Central memory CD8-positive, alpha-beta T cell (primary cell): ENCODE measurements at regions not wholly inside any gene's neighbourhood (a gene's known extent, or its start where the extent isn't known, plus 50 kb on each side); places are given as distances from the start of the nearest gene placed in this dataset.

ENCODE experiments used
- ATAC-seq: fragments of 150-1000 bp; cut with Tn5 transposase; replicated peaks from 2 replicates; pipeline ENCODE4 v1.10.0; 2022; ENCODE audit warnings: mild to moderate bottlenecking, moderate FRiP score, moderate number of reproducible peaks; ENCODE audit not compliant: poor library complexity, severe bottlenecking; ENCODE audit errors: extremely low read depth
- DNase-seq, 2 donors: peaks; one replicate each; pipeline ENCODE4 v3.0.0; 2021; ENCODE audit warnings: low spot score in 2 of 2
- H3K27ac Mint-ChIP-seq: one replicate; pipeline ENCODE4 v1.8.0; 2022; ENCODE audit warnings: low read depth, mild to moderate bottlenecking, moderate library complexity, mixed read lengths
- H3K27me3 Mint-ChIP-seq: one replicate; pipeline ENCODE4 v1.8.0; 2022; ENCODE audit warnings: mixed read lengths
- H3K36me3 Mint-ChIP-seq: one replicate; pipeline ENCODE4 v1.8.0; 2022; ENCODE audit warnings: mild to moderate bottlenecking, moderate library complexity, mixed read lengths; ENCODE audit not compliant: insufficient read depth
- H3K4me1 Mint-ChIP-seq: one replicate; pipeline ENCODE4 v1.8.0; 2022; ENCODE audit warnings: mixed read lengths
- H3K4me3 Mint-ChIP-seq: one replicate; pipeline ENCODE4 v1.8.0; 2022; ENCODE audit warnings: mild to moderate bottlenecking, moderate library complexity, mixed read lengths
- H3K9me3 Mint-ChIP-seq: one replicate; pipeline ENCODE4 v1.8.0; 2022; ENCODE audit warnings: mixed read lengths

DNA sequence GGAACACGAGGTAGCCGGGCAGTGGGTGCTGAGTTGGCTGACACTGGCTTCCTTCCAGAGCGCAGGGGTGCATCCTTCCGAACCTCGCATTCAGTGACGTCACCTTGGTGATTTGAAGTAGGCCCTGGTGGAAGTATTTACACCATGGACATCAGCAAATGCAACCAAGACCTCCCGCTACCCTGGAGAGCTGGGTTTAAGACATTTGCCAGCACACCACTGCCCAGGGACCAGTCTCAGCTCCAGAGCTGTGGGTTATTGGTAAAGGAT, 106.4 kb upstream of the GPR26 start:
- H3K27ac Mint-ChIP-seq: no peak overlapping the region
- DNase-seq (no peak), ATAC-seq (no peak)
- no peak overlapping the region for H3K4me3 Mint-ChIP-seq
- H3K9me3 Mint-ChIP-seq: no peaks in the 10 kb centered on the region
- H3K27me3 Mint-ChIP-seq: peaks cover 25% of the 10 kb centered on the region
- H3K4me1 Mint-ChIP-seq: peaks cover 5% of the 10 kb centered on the region
- peaks cover 3% of the 10 kb centered on the region for H3K36me3 Mint-ChIP-seq

DNA sequence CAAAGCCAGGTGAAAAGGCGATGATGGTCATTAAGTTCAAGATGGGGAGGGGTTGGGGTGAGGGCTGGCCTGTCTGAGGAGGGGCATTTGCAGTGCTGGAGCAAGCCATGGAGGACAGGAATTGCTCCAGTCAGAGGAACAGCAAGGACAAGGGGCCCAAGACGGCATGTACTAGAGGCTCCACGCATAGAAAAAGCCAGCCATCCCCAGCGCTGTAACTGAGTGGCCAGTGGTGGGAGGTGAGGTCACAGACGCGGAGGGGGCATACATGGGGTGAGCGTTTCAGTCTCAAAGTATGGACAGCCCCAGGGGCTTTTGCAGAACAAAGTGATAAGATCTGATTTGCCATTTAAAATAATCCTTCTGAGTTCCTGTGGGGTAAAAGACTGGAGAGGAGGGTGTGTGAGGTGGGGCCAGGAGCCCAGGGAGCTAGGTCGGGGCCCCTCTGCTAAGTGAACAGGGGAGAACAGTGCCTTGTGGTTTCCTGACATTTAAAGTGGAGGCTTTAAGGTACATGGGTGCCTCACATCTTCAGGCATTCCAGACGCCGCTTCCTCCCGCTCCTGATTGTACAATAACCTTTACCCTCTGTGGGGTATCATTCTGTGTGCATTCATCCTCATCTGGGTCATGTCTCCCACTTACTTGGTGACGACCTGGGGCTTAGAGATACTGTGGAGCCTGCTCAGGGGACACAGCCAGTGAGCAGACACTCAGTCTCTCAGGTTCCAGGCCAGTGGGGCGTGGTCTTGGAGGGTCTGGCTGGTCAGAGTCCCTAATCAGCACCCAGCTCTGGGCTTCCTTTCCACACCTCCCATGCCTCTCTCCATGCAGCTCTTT, 105.6 kb upstream of the GPR26 start:
- H3K4me1 Mint-ChIP-seq: peaks cover 5% of the 10 kb centered on the region
- no peaks in the 10 kb centered on the region for H3K9me3 Mint-ChIP-seq
- peaks cover 3% of the 10 kb centered on the region for H3K36me3 Mint-ChIP-seq
- ATAC-seq (no peak), DNase-seq (no peak)
- H3K27me3 Mint-ChIP-seq: peaks cover 25% of the 10 kb centered on the region
- H3K27ac Mint-ChIP-seq: no peak overlapping the region
- no peak overlapping the region for H3K4me3 Mint-ChIP-seq

GRCh38 chr10:123561141-123561440, 105.1 kb upstream of the GPR26 start:
- Mint-ChIP-seq H3K27ac (no peak overlapping the region), H3K36me3 (peaks cover 3% of the 10 kb centered on the region), H3K9me3 (no peaks in the 10 kb centered on the region), H3K4me3 (no peak overlapping the region), H3K27me3 (peaks cover 25% of the 10 kb centered on the region), H3K4me1 (peaks cover 5% of the 10 kb centered on the region)
- no peak for ATAC-seq
- DNase-seq: no peak

DNA sequence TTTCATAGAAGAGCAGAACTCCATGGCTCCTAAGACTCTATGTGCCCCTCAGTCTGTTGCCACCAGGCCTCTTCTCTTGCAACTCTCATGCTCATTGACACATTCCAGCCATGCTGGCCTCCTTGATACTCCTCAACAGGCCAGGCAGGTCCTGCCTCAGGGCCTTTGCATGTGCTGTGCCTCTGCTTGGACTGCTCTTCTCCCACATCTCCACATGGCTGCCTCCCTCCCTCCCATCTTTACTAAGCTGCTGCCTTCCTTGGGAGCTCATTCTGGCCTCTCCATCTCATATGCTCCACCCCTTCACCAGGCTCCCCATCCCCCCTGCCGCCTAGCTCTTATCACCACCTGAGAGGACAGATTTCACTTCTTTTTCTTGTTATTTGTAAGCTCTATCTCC, 103.8 kb upstream of the GPR26 start:
- no peak for ATAC-seq
- H3K36me3 Mint-ChIP-seq: peaks cover 3% of the 10 kb centered on the region
- peaks cover 30% of the 10 kb centered on the region for H3K27me3 Mint-ChIP-seq
- H3K4me3 Mint-ChIP-seq: no peak overlapping the region
- H3K27ac Mint-ChIP-seq: no peak overlapping the region
- H3K4me1 Mint-ChIP-seq: peaks cover 5% of the 10 kb centered on the region
- no peak for DNase-seq
- no peaks in the 10 kb centered on the region for H3K9me3 Mint-ChIP-seq

- Mint-ChIP-seq H3K9me3 (no peaks in the 10 kb centered on the region), H3K27me3 (peaks cover 36% of the 10 kb centered on the region), H3K36me3 (peaks cover 3% of the 10 kb centered on the region), H3K27ac (no peak overlapping the region), H3K4me1 (peaks cover 5% of the 10 kb centered on the region), H3K4me3 (no peak overlapping the region)
- no peak for DNase-seq
- ATAC-seq: no peak
Measured at GRCh38 chr10:123562811-123563580, 103.2 kb upstream of the GPR26 start.

GRCh38 chr10:123563581-123563855, 102.6 kb upstream of the GPR26 start:
- ATAC-seq: no peak

DNA sequence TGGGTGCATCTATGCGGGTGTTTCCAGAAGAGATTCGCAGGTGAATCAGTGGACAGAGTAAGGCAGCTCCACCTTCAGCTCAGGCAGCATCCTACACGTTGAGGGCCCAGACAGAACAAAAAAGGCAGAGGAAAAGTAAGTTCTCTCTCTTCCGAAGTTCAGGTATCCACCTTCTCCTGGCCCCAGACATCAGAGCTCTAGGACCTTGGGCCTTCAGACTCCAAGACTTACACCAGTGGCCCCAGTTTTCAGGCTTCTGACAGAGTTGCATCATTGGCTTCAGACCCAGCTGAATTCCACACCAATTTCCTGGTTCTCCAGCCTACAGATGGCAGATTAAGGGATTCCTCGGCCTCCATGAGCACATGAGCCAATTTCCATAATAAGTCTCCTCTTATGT, 102.2 kb upstream of the GPR26 start:
- Mint-ChIP-seq H3K9me3 (no peaks in the 10 kb centered on the region), H3K27me3 (peaks cover 45% of the 10 kb centered on the region), H3K36me3 (peaks cover 2% of the 10 kb centered on the region), H3K27ac (no peak overlapping the region), H3K4me1 (peaks cover 5% of the 10 kb centered on the region), H3K4me3 (no peak overlapping the region)
- ATAC-seq (no peak), DNase-seq (no peak)

More at GRCh38 chr10:123563581-123563855, 102.6 kb upstream of the GPR26 start:
- no peak for DNase-seq
- H3K4me1 Mint-ChIP-seq: peaks cover 5% of the 10 kb centered on the region
- no peak overlapping the region for H3K4me3 Mint-ChIP-seq
- no peaks in the 10 kb centered on the region for H3K9me3 Mint-ChIP-seq
- H3K27ac Mint-ChIP-seq: no peak overlapping the region
- peaks cover 3% of the 10 kb centered on the region for H3K36me3 Mint-ChIP-seq
- peaks cover 41% of the 10 kb centered on the region for H3K27me3 Mint-ChIP-seq

DNA sequence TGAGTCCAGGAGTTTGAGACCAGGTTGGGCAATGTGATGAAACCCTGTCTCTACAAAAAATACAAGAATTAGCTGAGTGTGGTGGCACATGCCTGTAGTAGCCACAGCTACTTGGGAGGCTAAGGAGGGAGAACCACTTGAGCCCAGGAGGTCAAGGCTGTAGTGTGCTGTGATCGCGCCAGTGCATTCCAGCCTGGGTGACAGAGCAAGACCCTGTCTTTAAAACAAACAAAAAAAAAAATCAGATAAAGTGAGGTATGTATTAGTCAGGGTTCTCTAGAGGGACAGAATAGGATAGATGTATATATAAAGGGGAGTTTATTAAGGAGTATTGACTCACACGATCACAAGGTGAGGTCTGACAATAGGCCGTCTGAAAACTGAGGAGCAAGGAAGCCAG, 101.5 kb upstream of the GPR26 start:
- H3K9me3 Mint-ChIP-seq: no peaks in the 10 kb centered on the region
- peaks cover 45% of the 10 kb centered on the region for H3K27me3 Mint-ChIP-seq

GRCh38 chr10:123565691-123566660, 100.2 kb upstream of the GPR26 start:
- Mint-ChIP-seq H3K4me3 (no peak overlapping the region), H3K27ac (no peak overlapping the region), H3K36me3 (peaks cover 1% of the 10 kb centered on the region), H3K4me1 (no peaks in the 10 kb centered on the region), H3K9me3 (no peaks in the 10 kb centered on the region), H3K27me3 (peaks cover 44% of the 10 kb centered on the region)
- ATAC-seq (no peak), DNase-seq (no peak)

More for the DNA sequence above, 101.5 kb upstream of the GPR26 start:
- Mint-ChIP-seq H3K4me1 (peaks cover under 1% of the 10 kb centered on the region), H3K4me3 (no peak overlapping the region), H3K36me3 (peaks cover 1% of the 10 kb centered on the region), H3K27ac (no peak overlapping the region)
- no peak for DNase-seq
- no peak for ATAC-seq

- Mint-ChIP-seq H3K36me3 (no peaks in the 10 kb centered on the region), H3K4me3 (no peak overlapping the region), H3K4me1 (no peaks in the 10 kb centered on the region), H3K9me3 (no peaks in the 10 kb centered on the region), H3K27ac (no peak overlapping the region), H3K27me3 (peaks cover 57% of the 10 kb centered on the region)
- DNase-seq (no peak), ATAC-seq (no peak)
Measured at GRCh38 chr10:123567984-123568739, 98.0 kb upstream of the GPR26 start.

DNA sequence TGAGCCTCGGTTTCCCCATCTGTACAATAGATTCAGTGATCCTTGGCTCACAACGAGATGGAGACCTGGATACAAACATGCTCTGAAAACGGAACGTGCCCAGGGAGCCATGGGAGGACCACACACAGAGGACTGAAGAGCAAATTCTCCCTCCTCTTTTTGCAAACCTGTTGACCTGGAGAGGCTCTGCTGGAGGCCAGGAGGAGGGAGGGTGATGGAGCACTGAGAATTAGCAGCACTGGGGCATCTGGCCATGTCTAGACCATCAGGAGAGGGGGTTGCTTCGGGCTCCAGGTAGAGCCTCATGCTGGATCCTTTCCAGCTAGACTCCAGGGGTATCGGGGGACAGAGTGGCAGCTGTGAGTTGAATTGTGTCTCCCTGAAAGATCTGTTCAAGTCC, 97.4 kb upstream of the GPR26 start:
- no peak overlapping the region for H3K27ac Mint-ChIP-seq
- no peaks in the 10 kb centered on the region for H3K9me3 Mint-ChIP-seq
- no peak for ATAC-seq

DNA sequence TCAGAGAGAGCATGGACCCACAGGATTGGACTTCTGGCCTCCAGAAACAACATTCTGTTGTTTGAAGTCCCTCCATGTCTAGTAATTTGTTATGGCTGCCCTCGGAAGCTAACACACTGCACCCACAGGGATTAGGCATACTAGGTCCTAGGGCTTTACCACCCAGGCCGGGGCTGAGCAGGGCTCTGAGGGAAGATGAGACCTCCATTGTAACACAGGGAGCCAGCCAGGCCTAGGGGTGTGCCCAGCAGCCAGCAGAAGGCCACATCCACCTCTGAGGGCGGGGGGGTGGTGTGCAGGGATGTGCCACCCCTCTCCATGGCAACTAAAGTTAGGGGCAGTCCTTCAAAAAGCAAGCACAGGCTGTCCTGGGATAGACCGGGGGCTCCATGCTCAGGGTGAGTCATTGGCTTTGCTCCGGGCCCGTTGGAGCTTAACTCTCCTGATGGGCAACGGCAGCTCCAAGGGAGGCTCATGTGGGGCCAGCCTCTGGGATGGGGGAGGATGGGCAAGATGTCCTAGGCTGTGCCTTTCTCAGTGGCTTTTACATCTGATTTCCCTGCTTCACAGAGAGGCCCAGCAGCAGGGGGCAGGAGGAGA, 96.6 kb upstream of the GPR26 start:
- Mint-ChIP-seq H3K36me3 (no peaks in the 10 kb centered on the region), H3K27ac (no peak overlapping the region), H3K4me3 (no peak overlapping the region), H3K4me1 (no peaks in the 10 kb centered on the region), H3K27me3 (peaks cover 70% of the 10 kb centered on the region), H3K9me3 (no peaks in the 10 kb centered on the region)
- no peak for ATAC-seq
- no peak for DNase-seq

More for the DNA sequence above, 97.4 kb upstream of the GPR26 start:
- DNase-seq: no peak
- Mint-ChIP-seq H3K4me1 (no peaks in the 10 kb centered on the region), H3K27me3 (peaks cover 62% of the 10 kb centered on the region), H3K36me3 (no peaks in the 10 kb centered on the region), H3K4me3 (no peak overlapping the region)
